MM.1S (cell line): ENCODE measurements at regions not wholly inside any gene's neighbourhood (a gene's known extent, or its start where the extent isn't known, plus 50 kb on each side); places are given as distances from the start of the nearest gene placed in this dataset.

Source experiments
- DNase-seq: peaks from one replicate; pipeline ENCODE4 v3.0.0-alpha.2; 2015
- H2AFZ ChIP-seq: fragments of 300-600 bp; sonication (generic); 2 replicates; pipeline ENCODE4 v1.6.0; 2016; ENCODE audit warnings: antibody characterized with exemption, low read length
- H3F3A ChIP-seq: fragments of 300-600 bp; sonication (generic); 2 replicates; pipeline ENCODE4 v1.6.1; 2016; ENCODE audit warnings: mild to moderate bottlenecking, antibody characterized with exemption, low read length, moderate library complexity, mixed read lengths; ENCODE audit not compliant: insufficient read depth
- H3K27ac ChIP-seq: fragments of 300-600 bp; sonication (generic); 2 replicates; pipeline ENCODE4 v1.5.1; 2016; ENCODE audit warnings: mild to moderate bottlenecking, low read length
- H3K27me3 ChIP-seq: fragments of 300-600 bp; sonication (generic); replicated peaks from 2 replicates; pipeline ENCODE4 v1.6.0; 2016; ENCODE audit warnings: low read length; ENCODE audit not compliant: insufficient read depth
- H3K36me3 ChIP-seq: fragments of 300-600 bp; sonication (generic); replicated peaks from 2 replicates; pipeline ENCODE4 v1.6.1; 2016; ENCODE audit warnings: mild to moderate bottlenecking, low read length, mixed read lengths; ENCODE audit not compliant: insufficient read depth
- H3K4me1 ChIP-seq: fragments of 300-600 bp; sonication (generic); 2 replicates; pipeline ENCODE4 v1.6.1; 2016; ENCODE audit warnings: low read length, mixed read lengths
- H3K4me2 ChIP-seq: fragments of 300-600 bp; sonication (generic); 2 replicates; pipeline ENCODE4 v1.6.0; 2016; ENCODE audit warnings: low read depth, low read length
- H3K4me3 ChIP-seq: fragments of 300-600 bp; sonication (generic); 2 replicates; pipeline ENCODE4 v1.5.1; 2016; ENCODE audit warnings: low read length, mixed read lengths
- H3K79me2 ChIP-seq: fragments of 300-600 bp; sonication (generic); 2 replicates; pipeline ENCODE4 v1.6.1; 2016; ENCODE audit warnings: mixed run types, low read length, mixed read lengths
- H3K9ac ChIP-seq: fragments of 300-600 bp; sonication (generic); 2 replicates; pipeline ENCODE4 v1.6.1; 2016; ENCODE audit warnings: low read length, mixed read lengths
- H3K9me2 ChIP-seq: fragments of 300-600 bp; sonication (generic); replicated peaks from 2 replicates; pipeline ENCODE4 v1.6.1; 2016; ENCODE audit warnings: mild to moderate bottlenecking, low read length, mixed read lengths; ENCODE audit not compliant: insufficient read depth
- H3K9me3 ChIP-seq: fragments of 300-600 bp; sonication (generic); replicated peaks from 2 replicates; pipeline ENCODE4 v1.6.1; 2016; ENCODE audit warnings: mild to moderate bottlenecking, low read length, mixed read lengths; ENCODE audit not compliant: insufficient read depth
- H4K20me1 ChIP-seq: fragments of 300-600 bp; sonication (generic); 2 replicates; pipeline ENCODE4 v1.6.1; 2016; ENCODE audit warnings: mild to moderate bottlenecking, low read length, moderate library complexity, mixed read lengths; ENCODE audit not compliant: insufficient read depth
- EZH2 ChIP-seq: fragments of 300-600 bp; sonication (generic); optimal IDR thresholded peaks from 2 replicates; pipeline ENCODE3; 2017; ENCODE audit warnings: low read depth, mild to moderate bottlenecking, antibody characterized with exemption, low read length, mixed read lengths
- EZH2phosphoT487 ChIP-seq: fragments of 300-600 bp; sonication (generic); IDR thresholded peaks from 2 replicates; pipeline ENCODE4 v1.6.1; 2018; ENCODE audit warnings: antibody characterized with exemption, low read length
- TF ChIP-seq, protein P1 (sequence below): fragments of 300-600 bp; sonication (generic); IDR thresholded peaks from 2 replicates; pipeline ENCODE4 v1.5.1; 2016; ENCODE audit warnings: antibody characterized with exemption, low read length, mixed read lengths

DNA sequence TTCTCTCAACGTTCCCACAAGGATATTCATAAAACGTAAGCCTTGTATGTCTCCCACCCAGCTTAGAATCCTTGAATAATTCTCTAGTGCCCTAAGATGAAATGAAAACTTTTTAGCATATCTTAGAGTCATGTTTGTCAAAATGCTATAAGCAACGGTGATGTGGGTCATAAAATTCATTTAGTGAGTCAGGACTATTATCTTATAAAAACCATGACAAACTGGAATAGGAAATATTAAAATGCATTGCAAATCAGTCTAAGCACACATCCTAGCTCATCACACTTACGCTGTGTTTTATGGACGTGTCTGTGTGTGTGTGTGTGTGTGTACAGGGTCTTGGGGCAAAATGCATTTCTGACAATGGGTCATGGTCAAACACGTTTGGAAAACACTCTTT is 119.9 kb upstream of the ST6GAL2 start:
- no peak overlapping the region for H3K27ac ChIP-seq
- no peaks in the 10 kb centered on the region for H3K4me1 ChIP-seq
- H3K4me2 ChIP-seq = no peak overlapping the region
- H3K79me2 ChIP-seq = no peaks in the 10 kb centered on the region
- DNase-seq = no peak
- H3K9me2 ChIP-seq = no peaks in the 10 kb centered on the region
- no peaks in the 10 kb centered on the region for H3K36me3 ChIP-seq
- no peaks in the 10 kb centered on the region for H4K20me1 ChIP-seq
- TF ChIP-seq EZH2 = no peak
- TF ChIP-seq EZH2phosphoT487 = no peak
- TF ChIP-seq, protein P1, sequence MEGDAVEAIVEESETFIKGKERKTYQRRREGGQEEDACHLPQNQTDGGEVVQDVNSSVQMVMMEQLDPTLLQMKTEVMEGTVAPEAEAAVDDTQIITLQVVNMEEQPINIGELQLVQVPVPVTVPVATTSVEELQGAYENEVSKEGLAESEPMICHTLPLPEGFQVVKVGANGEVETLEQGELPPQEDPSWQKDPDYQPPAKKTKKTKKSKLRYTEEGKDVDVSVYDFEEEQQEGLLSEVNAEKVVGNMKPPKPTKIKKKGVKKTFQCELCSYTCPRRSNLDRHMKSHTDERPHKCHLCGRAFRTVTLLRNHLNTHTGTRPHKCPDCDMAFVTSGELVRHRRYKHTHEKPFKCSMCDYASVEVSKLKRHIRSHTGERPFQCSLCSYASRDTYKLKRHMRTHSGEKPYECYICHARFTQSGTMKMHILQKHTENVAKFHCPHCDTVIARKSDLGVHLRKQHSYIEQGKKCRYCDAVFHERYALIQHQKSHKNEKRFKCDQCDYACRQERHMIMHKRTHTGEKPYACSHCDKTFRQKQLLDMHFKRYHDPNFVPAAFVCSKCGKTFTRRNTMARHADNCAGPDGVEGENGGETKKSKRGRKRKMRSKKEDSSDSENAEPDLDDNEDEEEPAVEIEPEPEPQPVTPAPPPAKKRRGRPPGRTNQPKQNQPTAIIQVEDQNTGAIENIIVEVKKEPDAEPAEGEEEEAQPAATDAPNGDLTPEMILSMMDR = no peak
- no peaks in the 10 kb centered on the region for H3K9me3 ChIP-seq
- no peak overlapping the region for H3K9ac ChIP-seq
- no peak overlapping the region for H2AFZ ChIP-seq
- H3K4me3 ChIP-seq = no peak overlapping the region
- H3F3A ChIP-seq = no peaks in the 10 kb centered on the region
- no peaks in the 10 kb centered on the region for H3K27me3 ChIP-seq

DNA sequence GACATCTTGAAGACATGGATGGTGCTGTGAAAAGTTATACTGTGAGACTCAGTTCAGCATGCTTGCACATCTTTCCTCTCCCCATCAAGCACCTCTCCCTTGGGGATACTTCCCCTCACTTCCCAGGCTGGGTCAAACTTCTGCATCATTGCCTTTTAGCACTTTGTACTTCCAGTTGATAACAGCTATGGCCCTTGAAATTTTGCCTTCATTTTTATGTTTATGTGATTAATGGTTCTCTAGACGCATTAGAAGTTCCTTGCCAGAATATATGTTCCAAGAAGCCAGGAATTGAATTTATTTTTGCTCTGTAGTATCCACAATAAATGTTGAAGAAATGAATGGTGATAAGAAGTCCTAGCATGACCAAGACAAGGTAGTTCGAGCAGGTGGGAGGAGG is 120.9 kb upstream of the ST6GAL2 start:
- H3K4me2 ChIP-seq = no peak overlapping the region
- no peaks in the 10 kb centered on the region for H3K9me3 ChIP-seq
- no peak overlapping the region for H2AFZ ChIP-seq
- H3K9ac ChIP-seq = no peak overlapping the region
- H3K27me3 ChIP-seq = no peaks in the 10 kb centered on the region
- DNase-seq = no peak
- H4K20me1 ChIP-seq = no peaks in the 10 kb centered on the region
- no peak overlapping the region for H3K27ac ChIP-seq
- H3K9me2 ChIP-seq = no peaks in the 10 kb centered on the region
- no peaks in the 10 kb centered on the region for H3K36me3 ChIP-seq
- no peaks in the 10 kb centered on the region for H3F3A ChIP-seq
- no peaks in the 10 kb centered on the region for H3K79me2 ChIP-seq
- no peaks in the 10 kb centered on the region for H3K4me1 ChIP-seq
- H3K4me3 ChIP-seq = no peak overlapping the region
- no peak for TF ChIP-seq EZH2phosphoT487
- TF ChIP-seq, protein P1 = no peak
- TF ChIP-seq EZH2 = no peak

DNA sequence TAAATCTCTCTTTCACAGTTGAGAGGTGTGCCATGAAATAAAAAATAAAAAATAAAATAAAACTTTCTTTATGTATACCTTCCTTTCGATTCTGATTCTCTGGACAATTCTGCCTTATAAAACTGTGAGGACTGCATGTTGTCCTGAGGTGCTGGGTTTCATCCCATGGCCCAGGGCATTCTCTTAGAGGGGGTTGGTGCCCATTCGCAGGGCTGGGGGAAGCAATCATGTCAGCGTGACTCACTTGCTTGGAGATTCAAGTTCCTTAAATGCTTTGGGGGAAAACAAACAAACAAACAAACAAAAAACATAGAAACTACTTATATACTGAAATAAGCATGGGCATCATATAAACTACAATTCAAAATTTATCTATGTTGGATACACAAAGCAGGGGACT is 122.0 kb upstream of the ST6GAL2 start:
- no peaks in the 10 kb centered on the region for H4K20me1 ChIP-seq
- H3K4me2 ChIP-seq = no peak overlapping the region
- H2AFZ ChIP-seq = no peak overlapping the region
- H3K27ac ChIP-seq = no peak overlapping the region
- H3K36me3 ChIP-seq = no peaks in the 10 kb centered on the region
- H3K4me3 ChIP-seq = no peak overlapping the region
- H3K9me2 ChIP-seq = no peaks in the 10 kb centered on the region
- TF ChIP-seq EZH2 (no peak), EZH2phosphoT487 (no peak)
- TF ChIP-seq, protein P1 = no peak
- H3F3A ChIP-seq = no peaks in the 10 kb centered on the region
- no peak for DNase-seq
- H3K9ac ChIP-seq = no peak overlapping the region
- H3K79me2 ChIP-seq = no peaks in the 10 kb centered on the region
- H3K9me3 ChIP-seq = no peaks in the 10 kb centered on the region
- no peaks in the 10 kb centered on the region for H3K4me1 ChIP-seq
- H3K27me3 ChIP-seq = no peaks in the 10 kb centered on the region

DNA sequence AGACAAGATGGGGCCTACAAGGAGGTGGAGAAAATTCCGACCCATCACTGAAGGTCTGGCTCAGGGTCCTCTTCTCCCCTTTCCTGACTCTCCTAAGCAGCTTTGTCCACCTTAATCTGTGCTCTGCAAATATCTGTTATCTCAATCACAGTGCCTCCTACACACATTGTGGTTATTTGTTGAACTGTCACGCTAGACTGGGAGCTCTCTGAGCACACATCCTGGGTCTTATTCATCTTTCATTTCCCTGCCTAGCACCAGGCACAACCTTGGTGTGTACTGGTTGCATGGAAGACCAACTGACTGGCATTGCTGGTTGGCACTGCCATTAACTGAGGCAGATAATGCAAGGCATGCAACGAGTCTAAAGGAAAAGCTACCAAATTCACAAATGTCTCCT is 122.9 kb upstream of the ST6GAL2 start:
- Histone ChIP-seq H3K36me3 (no peaks in the 10 kb centered on the region), H3K27ac (no peak overlapping the region), H3K9me2 (no peaks in the 10 kb centered on the region), H4K20me1 (no peaks in the 10 kb centered on the region), H3K9ac (no peak overlapping the region), H3F3A (no peaks in the 10 kb centered on the region), H3K4me1 (no peaks in the 10 kb centered on the region), H3K9me3 (no peaks in the 10 kb centered on the region), H3K27me3 (no peaks in the 10 kb centered on the region), H3K4me2 (no peak overlapping the region), H3K79me2 (no peaks in the 10 kb centered on the region), H3K4me3 (no peak overlapping the region), H2AFZ (no peak overlapping the region)
- no peak for DNase-seq
- TF ChIP-seq, protein P1 = no peak
- TF ChIP-seq EZH2 (no peak), EZH2phosphoT487 (no peak)
